GM18505 (cell line): ENCODE measurements at regions not wholly inside any gene's neighbourhood (a gene's known extent, or its start where the extent isn't known, plus 50 kb on each side); places are given as distances from the start of the nearest gene placed in this dataset.

Experiments
- ATAC-seq: cut with Tn5 transposase; IDR thresholded peaks from one replicate; pipeline ENCODE4 v1.9.1; 2021; ENCODE audit not compliant: unreplicated experiment
- POLR2A ChIP-seq: IDR thresholded peaks from 4 replicates; pipeline ENCODE4 v1.6.1; 2011; ENCODE audit warnings: borderline replicate concordance; ENCODE audit not compliant: insufficient read depth, insufficient read length; ENCODE audit errors: extremely low read depth

- no peak for ATAC-seq
- no peak for TF ChIP-seq POLR2A
Measured at GRCh38 chr7:12766416-12766815, 79.0 kb downstream of the ARL4A start.

GRCh38 chr7:12768948-12769347, 81.5 kb downstream of the ARL4A start:
- no peak for TF ChIP-seq POLR2A
- ATAC-seq: no peak

- no peak for ATAC-seq
- no peak for TF ChIP-seq POLR2A
Measured at GRCh38 chr7:12769444-12769843, 82.0 kb downstream of the ARL4A start.

- no peak for TF ChIP-seq POLR2A
- no peak for ATAC-seq
Measured at GRCh38 chr7:12770227-12770975, 83.0 kb downstream of the ARL4A start.

GRCh38 chr7:12771378-12771877, 84.0 kb downstream of the ARL4A start:
- ATAC-seq: no peak
- TF ChIP-seq POLR2A: no peak

- no peak for TF ChIP-seq POLR2A
- ATAC-seq: no peak
Measured at GRCh38 chr7:12772768-12773167, 85.3 kb downstream of the ARL4A start.

GRCh38 chr7:12777257-12777656, 89.8 kb downstream of the ARL4A start:
- ATAC-seq: no peak
- TF ChIP-seq POLR2A: no peak

- no peak for ATAC-seq
- TF ChIP-seq POLR2A: no peak
Measured at GRCh38 chr7:12779947-12780346, 92.5 kb downstream of the ARL4A start.

- no peak for ATAC-seq
Measured at GRCh38 chr7:12783421-12784095, 96.1 kb downstream of the ARL4A start.

GRCh38 chr7:12785473-12785872, 98.0 kb downstream of the ARL4A start:
- no peak for TF ChIP-seq POLR2A
- ATAC-seq: no peak

More at GRCh38 chr7:12783421-12784095, 96.1 kb downstream of the ARL4A start:
- TF ChIP-seq POLR2A: no peak

GRCh38 chr7:12786494-12786893, 99.1 kb downstream of the ARL4A start:
- ATAC-seq: no peak
- TF ChIP-seq POLR2A: no peak

GRCh38 chr7:12788171-12788570, 100.7 kb downstream of the ARL4A start:
- ATAC-seq: no peak
- no peak for TF ChIP-seq POLR2A

GRCh38 chr7:12788591-12788990, 101.2 kb downstream of the ARL4A start:
- ATAC-seq: no peak
- no peak for TF ChIP-seq POLR2A

- TF ChIP-seq POLR2A: no peak
- no peak for ATAC-seq
Measured at GRCh38 chr7:12794722-12795302, 107.4 kb downstream of the ARL4A start.
